ENCODE measurements at regions not wholly inside any gene's neighbourhood (a gene's known extent, or its start where the extent isn't known, plus 50 kb on each side); places are given as distances from the start of the nearest gene placed in this dataset.
"Not testable (repeated sequence)": the region's sequence is repeated elsewhere in the genome, so short reads cannot be mapped to it uniquely, and the experiment has no call there.

- no peak for DNase-seq (ENCODE audit: low read depth)
Observed at GRCh38 chr21:14903172-14903865, 161.5 kb downstream of the NRIP1 start.

- DNase-seq (ENCODE audit: low read depth): no peak
Observed at GRCh38 chr21:14901482-14901958, 163.3 kb downstream of the NRIP1 start.

DNA sequence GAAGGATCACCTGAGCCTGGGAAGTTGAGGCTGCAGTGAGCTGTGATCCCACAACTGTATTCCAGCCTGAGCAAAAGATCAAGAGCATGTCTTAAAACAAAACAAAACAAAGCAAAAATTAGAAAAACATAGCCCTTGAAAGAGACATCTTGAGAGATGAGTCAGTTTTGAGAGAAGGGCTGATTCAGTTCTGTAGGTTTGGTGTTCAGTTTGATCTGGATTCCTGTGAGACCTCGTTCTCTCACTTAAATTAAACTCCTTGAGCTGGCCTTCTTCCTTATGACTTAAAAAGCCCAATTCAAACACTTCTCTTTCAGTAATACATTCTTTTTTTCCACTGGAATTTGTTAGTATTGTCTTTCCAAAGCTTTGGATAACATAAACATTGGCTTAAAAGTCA is 164.2 kb downstream of the NRIP1 start:
- no peak for DNase-seq (ENCODE audit: low read depth)

GRCh38 chr21:14900058-14900457 is 164.7 kb downstream of the NRIP1 start:
- no peak for DNase-seq (ENCODE audit: low read depth)

- DNase-seq (ENCODE audit: low read depth): no peak
Observed at GRCh38 chr21:14895792-14896191, 169.0 kb downstream of the NRIP1 start.

DNA sequence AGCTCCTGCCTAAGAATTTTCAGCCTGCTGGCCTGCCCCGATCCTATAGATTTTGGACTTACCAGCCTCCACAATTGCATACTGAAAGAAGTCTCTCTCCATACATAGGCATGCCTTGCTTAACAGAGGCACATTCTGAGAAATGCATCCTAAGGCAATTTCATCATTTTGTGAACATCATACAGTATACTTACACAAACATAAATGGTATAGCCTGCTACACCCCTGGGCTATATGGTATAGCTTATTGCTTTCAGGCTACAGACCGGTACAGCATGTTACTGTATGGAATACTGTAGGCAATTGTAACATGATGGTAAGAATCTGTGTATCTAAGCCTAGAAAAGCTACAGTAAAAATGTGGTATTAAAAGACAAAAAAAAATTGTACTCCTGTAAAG is 174.7 kb downstream of the NRIP1 start:
- DNase-seq (ENCODE audit: low read depth): no peak

GRCh38 chr21:14889080-14889810 is 175.6 kb downstream of the NRIP1 start:
- no peak for DNase-seq (ENCODE audit: low read depth)

DNA sequence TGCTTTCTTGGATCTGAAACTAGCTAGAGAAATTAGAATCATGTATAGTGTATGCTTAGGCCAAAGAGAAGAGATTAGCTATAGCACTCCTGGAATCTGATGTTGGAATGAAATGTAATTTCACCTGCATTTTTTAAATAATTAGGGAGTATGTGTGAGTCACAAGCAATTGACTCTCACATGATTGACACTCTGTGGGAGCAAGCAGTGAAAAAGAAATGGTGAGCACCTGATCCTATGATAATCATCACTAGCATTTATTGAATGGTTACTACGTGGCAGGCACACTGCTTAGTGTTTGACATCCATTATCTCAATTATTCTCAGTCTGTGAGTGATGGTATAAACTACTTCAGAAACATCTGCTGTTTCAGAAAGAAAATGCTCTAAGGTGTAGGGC is 176.6 kb downstream of the NRIP1 start:
- no peak for DNase-seq (ENCODE audit: low read depth)

- no peak for DNase-seq (ENCODE audit: low read depth)
Observed at GRCh38 chr21:14886001-14886400, 178.8 kb downstream of the NRIP1 start.

DNA sequence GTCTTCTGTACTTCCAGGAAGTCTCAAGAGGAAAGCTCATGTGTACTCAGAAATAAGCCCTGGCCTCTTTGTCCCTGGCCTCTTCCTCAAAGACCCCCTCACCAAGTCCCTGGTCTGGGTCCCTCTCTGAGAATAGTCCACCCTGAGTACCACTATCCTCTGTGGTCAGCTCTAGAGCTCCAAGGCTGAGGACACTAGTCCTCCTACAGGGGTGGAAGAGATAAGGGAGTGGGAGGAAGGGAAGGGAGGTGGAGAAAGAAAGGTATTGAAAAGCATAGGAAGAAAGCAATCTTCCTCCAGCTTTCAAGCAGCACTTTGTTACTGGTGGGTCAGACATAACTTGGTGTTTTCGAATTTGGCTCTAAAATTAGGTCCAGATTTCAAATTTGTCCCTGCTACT is 181.4 kb downstream of the NRIP1 start:
- no peak for DNase-seq (ENCODE audit: low read depth)

DNA sequence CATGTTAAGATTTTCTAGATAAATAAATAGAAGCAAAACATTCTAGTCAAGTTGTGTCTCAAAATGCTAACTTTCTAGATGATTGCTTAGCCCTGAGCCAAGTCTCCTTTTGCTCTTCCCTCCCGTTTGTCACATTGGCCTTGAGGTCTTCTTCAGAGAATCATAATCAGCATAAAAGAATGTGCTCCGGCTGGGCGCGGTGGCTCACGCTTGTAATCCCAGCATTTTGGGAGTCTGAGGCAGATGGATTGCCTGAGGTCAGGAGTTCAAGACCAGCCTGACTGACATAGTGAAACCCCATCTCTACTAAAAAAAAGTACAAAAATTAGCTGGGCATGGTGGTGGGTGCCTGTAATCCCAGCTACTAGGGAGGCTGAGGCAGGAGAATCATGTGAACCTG is 182.3 kb downstream of the NRIP1 start:
- not testable (repeated sequence) for DNase-seq (ENCODE audit: low read depth)

DNA sequence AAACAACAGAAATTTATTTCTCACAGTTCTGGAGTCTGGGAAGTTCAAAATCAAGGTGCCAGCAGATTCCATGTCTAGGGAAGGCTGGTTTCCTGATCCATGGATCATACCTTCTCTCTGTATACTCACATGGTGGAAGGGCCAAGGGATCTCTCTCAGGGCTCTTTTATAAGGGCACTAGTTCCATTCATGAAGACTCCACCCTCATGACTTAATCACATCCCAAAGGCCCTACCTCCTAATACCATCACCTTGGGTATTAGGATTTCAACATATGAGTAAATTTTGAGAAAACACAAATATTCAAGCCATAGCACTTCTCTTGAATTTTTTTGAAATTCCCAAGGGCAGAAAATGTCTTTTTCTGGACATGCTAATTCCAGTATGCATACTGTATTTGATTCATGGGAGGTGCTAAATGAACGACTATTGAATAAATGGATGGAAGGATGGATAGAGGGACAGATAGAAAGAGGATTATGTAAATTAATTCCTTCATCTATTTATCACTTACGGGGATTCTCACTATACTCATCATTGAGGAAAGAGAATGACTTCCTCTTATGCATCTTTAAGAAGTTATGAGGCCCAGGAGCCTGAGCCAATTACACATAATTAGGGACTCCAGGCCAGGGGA is 182.8 kb downstream of the NRIP1 start:
- no peak for DNase-seq (ENCODE audit: low read depth)

- no peak for DNase-seq (ENCODE audit: low read depth)
Observed at GRCh38 chr21:14880922-14881321, 183.9 kb downstream of the NRIP1 start.

DNA sequence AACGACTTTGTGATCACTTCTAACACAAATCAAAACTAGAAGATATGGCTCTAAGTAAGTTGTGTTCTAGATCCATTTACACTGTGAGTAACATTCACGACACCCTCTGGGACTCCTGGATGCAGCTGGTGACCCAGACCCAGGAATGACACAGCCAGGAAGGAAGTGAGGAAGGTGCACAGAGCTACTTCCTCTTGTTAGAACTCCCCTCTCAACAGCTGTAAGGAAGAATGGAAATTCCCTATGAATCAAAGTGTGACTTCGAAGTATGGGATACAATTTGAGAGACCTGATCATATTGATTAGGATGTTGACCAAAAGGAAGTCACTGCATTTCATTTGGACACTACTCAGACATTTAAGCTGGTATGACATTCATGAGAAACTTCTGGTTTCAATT is 185.3 kb downstream of the NRIP1 start:
- no peak for DNase-seq (ENCODE audit: low read depth)

GRCh38 chr21:14878971-14879370 is 185.8 kb downstream of the NRIP1 start:
- no peak for DNase-seq (ENCODE audit: low read depth)

- DNase-seq (ENCODE audit: low read depth): no peak
Observed at GRCh38 chr21:14877581-14878228, 187.1 kb downstream of the NRIP1 start.

DNA sequence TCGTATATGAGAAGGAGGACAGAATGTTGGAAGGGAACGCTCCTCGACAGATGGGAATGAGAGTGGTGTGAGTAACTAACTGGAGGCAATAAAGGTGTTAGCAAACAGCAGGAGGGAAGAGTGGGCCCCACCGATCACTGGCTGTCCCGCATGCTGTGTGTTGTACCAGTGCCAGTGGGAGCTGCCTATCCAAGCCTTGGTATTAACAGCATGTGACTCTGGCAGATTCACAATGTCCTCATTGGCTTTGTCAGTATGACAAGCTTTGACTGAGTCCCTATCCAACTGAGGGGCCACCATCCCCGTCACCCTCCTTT is 188.3 kb downstream of the NRIP1 start:
- no peak for DNase-seq (ENCODE audit: low read depth)

DNA sequence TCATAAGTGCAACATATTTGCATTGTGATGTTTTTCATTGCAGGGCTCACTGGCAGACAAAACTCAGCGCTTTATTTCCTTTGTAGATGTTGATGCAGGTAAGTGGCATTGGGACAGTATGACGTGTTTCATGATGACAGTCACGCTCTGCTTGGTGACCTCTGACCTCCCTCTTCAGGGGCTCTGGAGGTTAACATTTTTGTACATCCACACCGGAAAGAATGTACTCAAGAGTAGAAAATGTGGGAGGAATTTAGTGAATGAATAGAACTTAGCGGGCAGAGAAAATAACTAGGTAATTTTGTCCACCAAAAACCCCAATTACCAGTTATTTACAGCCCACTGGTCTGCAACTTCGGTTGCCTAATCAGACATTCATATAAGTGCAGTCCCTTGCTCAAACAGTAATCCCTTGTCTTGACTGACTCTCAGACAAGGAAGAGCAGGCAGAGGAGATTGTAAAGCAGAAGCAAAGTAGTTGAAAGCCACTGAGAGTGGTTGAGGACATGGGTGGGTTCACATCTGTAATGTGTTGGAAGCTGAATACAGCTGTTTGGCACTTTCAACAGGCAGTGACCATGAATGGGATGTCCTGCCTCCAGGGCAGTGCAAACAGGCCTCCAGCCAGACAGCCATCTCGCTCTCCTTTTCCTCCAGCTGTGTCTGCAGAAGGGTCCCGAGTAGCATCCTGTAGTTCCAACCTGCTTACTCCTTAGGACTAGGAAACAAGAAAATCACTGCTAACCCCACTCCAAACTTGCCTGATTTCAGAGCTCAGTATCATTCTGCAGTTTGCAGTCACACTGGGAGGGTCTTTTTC is 188.9 kb downstream of the NRIP1 start:
- no peak for DNase-seq (ENCODE audit: low read depth)

GRCh38 chr21:14875186-14875585 is 189.6 kb downstream of the NRIP1 start:
- DNase-seq (ENCODE audit: low read depth): no peak

DNA sequence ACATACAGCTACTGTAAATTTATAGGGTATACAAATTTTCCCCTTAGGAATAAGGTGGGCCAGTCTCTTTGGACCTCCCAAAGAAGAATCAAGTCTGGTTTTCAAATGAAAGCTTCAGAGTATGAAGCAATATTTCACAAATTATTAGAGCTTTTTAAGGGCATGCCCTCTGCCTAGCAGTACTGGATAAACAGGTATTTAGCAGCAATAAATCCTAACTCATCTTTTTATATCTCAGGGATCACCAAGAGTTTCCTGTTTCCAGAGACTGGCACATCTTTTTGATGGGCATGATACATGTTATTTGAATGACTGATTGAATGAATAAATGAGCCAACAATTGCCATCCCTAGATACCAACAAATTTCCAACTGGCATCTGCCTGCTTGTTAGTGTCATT is 190.4 kb downstream of the NRIP1 start:
- no peak for DNase-seq (ENCODE audit: low read depth)

DNA sequence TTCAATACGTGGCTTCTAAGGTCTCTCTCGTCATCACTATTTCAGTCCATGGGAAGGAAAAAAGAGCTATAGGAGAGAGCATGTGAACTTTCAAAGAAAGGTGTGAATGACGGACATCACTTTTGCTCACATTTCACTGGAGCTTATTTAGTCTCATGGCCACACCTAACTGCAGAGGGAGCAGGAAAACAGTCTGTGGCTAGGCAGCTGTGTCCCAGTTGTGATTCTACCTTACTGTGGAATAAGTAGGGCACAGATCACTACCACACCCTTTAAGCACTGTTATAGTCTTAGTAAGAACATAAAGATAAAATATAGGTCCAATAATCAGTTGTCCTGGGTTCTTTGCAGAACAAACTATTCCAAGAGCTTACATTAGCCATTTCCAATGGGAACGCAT is 192.9 kb downstream of the NRIP1 start:
- DNase-seq (ENCODE audit: low read depth): no peak

- DNase-seq (ENCODE audit: low read depth): no peak
Observed at GRCh38 chr21:14870853-14871149, 194.0 kb downstream of the NRIP1 start.
